A549 (cell line): ENCODE measurements at regions not wholly inside any gene's neighbourhood (a gene's known extent, or its start where the extent isn't known, plus 50 kb on each side); places are given as distances from the start of the nearest gene placed in this dataset.

Experiments used
- ATAC-seq, 2 experiments: fragments of 200-7000 bp in 1 of 2; fragments of >200 bp in 1 of 2; cut with Nextera tagmentation in 1 of 2; cut with Tn5 transposase in 1 of 2; 3 replicates each; pipeline versions ENCODE4 v1.8.0 to v1.9.1; 2018 to 2020; ENCODE audit warnings: mild to moderate bottlenecking in 1 of 2, moderate library complexity in 1 of 2
- CTCF ChIA-PET: fragments of 300-600 bp; sonication (Branson Sonifier 250); formaldehyde crosslinking; extraction: SDS; loops from one replicate; lab custom pipeline; 2021; ENCODE audit warnings: antibody characterized with exemption, inconsistent platforms; lab: Yijun Ruan, JAX
- POLR2A ChIA-PET: fragments of 350-600 bp; formaldehyde crosslinking; extraction: SDS; loops from one replicate; lab custom pipeline; 2021; ENCODE audit warnings: antibody characterized with exemption, inconsistent platforms; lab: Yijun Ruan, JAX
- DNase-seq, 2 experiments: peaks; one replicate each; pipeline versions ENCODE4 v3.0.0 to v3.0.0-alpha.2; 2011 to 2016; ENCODE audit warnings: low read depth in 1 of 2, low spot score in 1 of 2
- FAIRE-seq: peaks from 2 replicates; lab custom pipeline; 2011; peaks lifted over from hg19 to GRCh38; lab: Jason Lieb, UNC
- H3K27ac ChIP-seq, 2 experiments: fragments of >200 bp; sonication (Bioruptor Twin); formaldehyde crosslinking; 3 replicates each; pipeline ENCODE4 v1.5.1; 2016 to 2017
- H3K4me1 ChIP-seq: fragments of >200 bp; sonication (Bioruptor Twin); formaldehyde crosslinking; 3 replicates; pipeline ENCODE4 v1.6.1; 2016
- H3K4me2 ChIP-seq: fragments of >200 bp; sonication (Bioruptor Twin); formaldehyde crosslinking; 3 replicates; pipeline ENCODE4 v1.6.1; 2016
- H3K4me3 ChIP-seq: fragments of >200 bp; sonication (Bioruptor Twin); formaldehyde crosslinking; 3 replicates; pipeline ENCODE4 v1.5.1; 2016
- H3K9me3 ChIP-seq: fragments of >200 bp; sonication (Bioruptor Twin); formaldehyde crosslinking; 3 replicates; pipeline ENCODE4 v1.6.1; 2016
- BCL3 ChIP-seq: fragments of >200 bp; sonication (Bioruptor Twin); formaldehyde crosslinking; IDR thresholded peaks from 3 replicates; pipeline ENCODE4 v1.6.1; 2016
- CBX8 ChIP-seq: fragments of 200-600 bp; sonication (generic); IDR thresholded peaks from 2 replicates; pipeline ENCODE4 v1.6.1; 2016
- CEBPB ChIP-seq, 2 experiments: fragments of >200 bp in 1 of 2; sonication (Bioruptor Twin) in 1 of 2; formaldehyde crosslinking in 1 of 2; IDR thresholded peaks; 2 replicates each; pipeline ENCODE4 v1.6.1; 2012 to 2016
- E2F6 ChIP-seq: IDR thresholded peaks from 2 replicates; pipeline ENCODE4 v1.6.1; 2012; ENCODE audit warnings: low read depth, borderline replicate concordance
- EHF ChIP-seq: fragments of 250-450 bp; sonication (Bioruptor Pico); IDR thresholded peaks from 2 replicates; pipeline ENCODE4 v1.5.0; 2020; ENCODE audit warnings: mild to moderate bottlenecking
- EP300 ChIP-seq, 2 experiments: fragments of >200 bp; sonication (Bioruptor Twin); formaldehyde crosslinking; IDR thresholded peaks; 2 replicates in 1 of 2; 3 replicates in 1 of 2; pipeline ENCODE4 v1.6.1; 2016 to 2017
- FOSB ChIP-seq: fragments of 250-450 bp; sonication (Bioruptor Pico); IDR thresholded peaks from 2 replicates; pipeline ENCODE4 v1.5.0; 2020; ENCODE audit warnings: mild to moderate bottlenecking, moderate library complexity
- GATA3 ChIP-seq: IDR thresholded peaks from 2 replicates; pipeline ENCODE4 v1.6.1; 2012; ENCODE audit warnings: borderline replicate concordance
- HDAC2 ChIP-seq: fragments of 200-600 bp; sonication (generic); IDR thresholded peaks from 2 replicates; pipeline ENCODE4 v1.6.1; 2016
- HES2 ChIP-seq: fragments of >200 bp; sonication (Bioruptor Twin); formaldehyde crosslinking; IDR thresholded peaks from 2 replicates; pipeline ENCODE4 v1.6.1; 2016
- HEYL ChIP-seq: fragments of 250-450 bp; sonication (Bioruptor Pico); IDR thresholded peaks from 2 replicates; pipeline ENCODE4 v1.8.0; 2021; ENCODE audit warnings: mild to moderate bottlenecking, moderate library complexity
- HOXA7 ChIP-seq: fragments of 250-450 bp; sonication (Bioruptor Pico); IDR thresholded peaks from 2 replicates; pipeline ENCODE4 v1.5.0; 2020; ENCODE audit warnings: mild to moderate bottlenecking, moderate library complexity
- MAFK ChIP-seq: fragments of 450-650 bp; IDR thresholded peaks from 2 replicates; pipeline ENCODE4 v1.6.1; 2014; ENCODE audit not compliant: partially characterized antibody
- MAX ChIP-seq: IDR thresholded peaks from 2 replicates; pipeline ENCODE4 v1.6.1; 2012
- MAZ ChIP-seq: fragments of 150-350 bp; IDR thresholded peaks from 2 replicates; pipeline ENCODE4 v1.6.1; 2014; ENCODE audit warnings: antibody characterized with exemption, low read depth, low read length, borderline replicate concordance
- MYC ChIP-seq: IDR thresholded peaks from 2 replicates; pipeline ENCODE4 v1.6.1; 2012; ENCODE audit warnings: mild to moderate bottlenecking, inconsistent platforms, low read length, improper control_type of control experiment, borderline replicate concordance
- PHF8 ChIP-seq: fragments of 200-600 bp; sonication (generic); IDR thresholded peaks from 2 replicates; pipeline ENCODE4 v1.6.1; 2016; ENCODE audit warnings: low read depth, mild to moderate bottlenecking, antibody characterized with exemption, moderate library complexity, borderline replicate concordance
- RARB ChIP-seq: fragments of 250-450 bp; sonication (Bioruptor Pico); IDR thresholded peaks from 2 replicates; pipeline ENCODE4 v1.8.0; 2021; ENCODE audit warnings: mild to moderate bottlenecking, moderate library complexity
- REST ChIP-seq: fragments of 200-600 bp; sonication (generic); IDR thresholded peaks from 2 replicates; pipeline ENCODE4 v1.6.1; 2016; ENCODE audit warnings: antibody characterized with exemption, mild to moderate bottlenecking, moderate library complexity
- SMC3 ChIP-seq: fragments of >200 bp; sonication (Bioruptor Twin); formaldehyde crosslinking; IDR thresholded peaks from 3 replicates; pipeline ENCODE4 v1.6.1; 2018; ENCODE audit warnings: inconsistent platforms
- SREBF2 ChIP-seq: fragments of 450-650 bp; IDR thresholded peaks from 2 replicates; pipeline ENCODE4 v1.6.1; 2014; ENCODE audit warnings: mild to moderate bottlenecking, moderate library complexity
- TFCP2L1 ChIP-seq: fragments of 250-450 bp; sonication (Bioruptor Pico); IDR thresholded peaks from 2 replicates; pipeline ENCODE4 v1.5.0; 2021; ENCODE audit warnings: mild to moderate bottlenecking
- ZFP36 ChIP-seq: fragments of 450-650 bp; IDR thresholded peaks from 2 replicates; pipeline ENCODE4 v1.6.1; 2014; ENCODE audit warnings: borderline replicate concordance; ENCODE audit not compliant: partially characterized antibody
- WGBS: methylation state at CpG from one replicate; pipeline ENCODE4 v1.1.6; 2017; ENCODE audit errors: missing lambda C conversion rate; 5-methylcytosine and 5-hydroxymethylcytosine counted together

- no peak for FAIRE-seq
- no peak overlapping the region for H3K4me3 ChIP-seq
- no peak overlapping the region for H3K4me2 ChIP-seq
- TF ChIP-seq FOSB (CRISPR knock-in tag) (no peak), SMC3 (no peak), HDAC2 (no peak), RARB (no peak)
- ATAC-seq, result no peak
- no peak overlapping the region for H3K27ac ChIP-seq
- ChIA-PET POLR2A (no interaction called here), CTCF (no interaction called here)
- peaks cover 22% of the 10 kb centered on the region for H3K4me1 ChIP-seq
- 85% methylated on average over 6 of the region's 6 CpGs for WGBS
- peaks cover 12% of the 10 kb centered on the region; the same call in 2 of the 3 replicates for H3K9me3 ChIP-seq
- DNase-seq, result no peak
These were observed 202.9 kb upstream of the TNP1 start for GRCh38 chr2:217062768-217063167.

GRCh38 chr2:217061916-217062505 lies 202.1 kb upstream of the TNP1 start:
- ChIA-PET POLR2A (no interaction called here), CTCF (no interaction called here)
- 69% methylated on average over 7 of the region's 7 CpGs for WGBS
- no peak overlapping the region for H3K4me3 ChIP-seq
- no peak for ATAC-seq
- H3K27ac ChIP-seq, result no peak overlapping the region
- H3K4me1 ChIP-seq, result peaks cover 21% of the 10 kb centered on the region
- peaks cover 9% of the 10 kb centered on the region; the same call in 2 of the 3 replicates for H3K9me3 ChIP-seq
- DNase-seq, result no peak
- no peak for FAIRE-seq
- TF ChIP-seq MAFK (no peak), MYC (no peak), HEYL (no peak), MAZ (no peak), CEBPB (IDR thresholded peaks at IDR 0.05) (no peak), GATA3 (no peak), E2F6 (no peak), HES2 (no peak), REST (no peak), BCL3 (no peak), EP300 (IDR thresholded peaks at IDR 0.05) (no peak), EHF (no peak), PHF8 (no peak), ZFP36 (no peak), SREBF2 (no peak), TFCP2L1 (no peak), CBX8 (no peak), HOXA7 (no peak), MAX (no peak)
- no peak overlapping the region for H3K4me2 ChIP-seq
